ENCODE measurements at regions not wholly inside any gene's neighbourhood (a gene's known extent, or its start where the extent isn't known, plus 50 kb on each side); places are given as distances from the start of the nearest gene placed in this dataset.
A peak's percentile ranks its signal among the peaks of the same experiment; 100 is the strongest.

DNA sequence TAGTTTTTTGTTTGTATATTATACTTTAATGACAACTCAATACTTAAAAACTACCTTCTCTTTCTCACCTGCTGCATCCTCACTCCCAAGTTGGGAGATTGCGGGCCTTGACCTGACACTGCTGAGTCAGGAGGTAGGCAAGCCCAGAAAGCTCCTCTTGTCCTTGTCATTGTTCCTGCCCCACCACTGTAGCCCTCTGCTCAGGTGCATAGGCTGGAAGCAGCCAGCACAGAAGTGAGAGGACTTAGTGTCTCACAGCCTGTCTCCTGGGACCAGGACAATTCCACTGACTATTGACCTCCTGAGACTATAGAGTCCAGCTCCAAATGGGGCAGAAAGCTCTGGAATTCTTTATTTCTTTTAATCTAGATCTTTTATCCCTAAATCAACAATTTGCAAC is 123.5 kb upstream of the NDP start:
- DNase-seq (ENCODE audit: low read depth): no peak
- Histone ChIP-seq H3K4me3 (ENCODE audit: low read depth, low read length) (no peak overlapping the region), H3K36me3 (ENCODE audit: control insufficient read depth, insufficient read depth, low read length) (no peaks in the 10 kb centered on the region), H3K27me3 (ENCODE audit: control insufficient read depth, insufficient read depth, low read length) (no peaks in the 10 kb centered on the region)
- TF ChIP-seq, protein P1, sequence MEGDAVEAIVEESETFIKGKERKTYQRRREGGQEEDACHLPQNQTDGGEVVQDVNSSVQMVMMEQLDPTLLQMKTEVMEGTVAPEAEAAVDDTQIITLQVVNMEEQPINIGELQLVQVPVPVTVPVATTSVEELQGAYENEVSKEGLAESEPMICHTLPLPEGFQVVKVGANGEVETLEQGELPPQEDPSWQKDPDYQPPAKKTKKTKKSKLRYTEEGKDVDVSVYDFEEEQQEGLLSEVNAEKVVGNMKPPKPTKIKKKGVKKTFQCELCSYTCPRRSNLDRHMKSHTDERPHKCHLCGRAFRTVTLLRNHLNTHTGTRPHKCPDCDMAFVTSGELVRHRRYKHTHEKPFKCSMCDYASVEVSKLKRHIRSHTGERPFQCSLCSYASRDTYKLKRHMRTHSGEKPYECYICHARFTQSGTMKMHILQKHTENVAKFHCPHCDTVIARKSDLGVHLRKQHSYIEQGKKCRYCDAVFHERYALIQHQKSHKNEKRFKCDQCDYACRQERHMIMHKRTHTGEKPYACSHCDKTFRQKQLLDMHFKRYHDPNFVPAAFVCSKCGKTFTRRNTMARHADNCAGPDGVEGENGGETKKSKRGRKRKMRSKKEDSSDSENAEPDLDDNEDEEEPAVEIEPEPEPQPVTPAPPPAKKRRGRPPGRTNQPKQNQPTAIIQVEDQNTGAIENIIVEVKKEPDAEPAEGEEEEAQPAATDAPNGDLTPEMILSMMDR (IDR thresholded peaks at IDR 0.05; ENCODE audit: insufficient read depth, low read length, severe bottlenecking): no peak
- FAIRE-seq: no peak

DNA sequence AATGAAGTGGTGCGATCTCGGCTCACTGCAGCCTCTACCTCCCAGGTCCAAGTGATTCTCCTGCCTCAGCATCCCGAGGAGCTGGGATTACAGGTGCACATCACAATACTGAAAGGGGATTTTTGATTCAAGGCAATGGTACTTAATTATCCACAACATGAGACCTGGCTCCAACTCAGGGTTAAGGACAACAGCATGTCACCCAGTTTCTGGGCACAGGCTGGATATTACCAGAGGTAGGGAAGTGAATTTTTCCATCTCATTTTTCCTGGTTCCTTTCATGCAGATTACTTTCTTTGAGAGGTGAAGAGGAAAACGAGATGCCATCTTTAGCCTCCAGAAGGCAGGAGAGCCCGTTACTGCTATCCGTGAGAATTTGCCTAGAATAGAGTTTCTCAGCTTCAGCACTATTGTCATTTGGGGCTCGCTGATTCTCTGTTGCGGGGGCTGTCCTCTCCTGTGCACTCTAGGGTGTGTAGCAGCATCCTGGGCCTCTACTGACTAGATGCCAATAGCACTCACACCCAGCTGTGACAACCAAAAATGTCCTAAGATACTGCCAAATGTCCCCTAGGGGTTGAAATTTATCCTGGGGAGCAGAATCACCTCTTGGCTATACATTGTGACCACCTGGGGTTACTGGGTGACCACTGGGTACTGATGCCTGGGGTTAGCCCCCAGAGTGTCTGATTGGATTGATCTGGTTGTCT is 121.8 kb upstream of the NDP start:
- TF ChIP-seq, protein P1 (IDR thresholded peaks at IDR 0.05; ENCODE audit: insufficient read depth, low read length, severe bottlenecking): no peak
- Histone ChIP-seq H3K36me3 (ENCODE audit: control insufficient read depth, insufficient read depth, low read length) (no peaks in the 10 kb centered on the region), H3K4me3 (ENCODE audit: low read depth, low read length) (no peak overlapping the region), H3K27me3 (ENCODE audit: control insufficient read depth, insufficient read depth, low read length) (no peaks in the 10 kb centered on the region)
- FAIRE-seq: peak; percentile 40
- DNase-seq (ENCODE audit: low read depth): no peak

DNA sequence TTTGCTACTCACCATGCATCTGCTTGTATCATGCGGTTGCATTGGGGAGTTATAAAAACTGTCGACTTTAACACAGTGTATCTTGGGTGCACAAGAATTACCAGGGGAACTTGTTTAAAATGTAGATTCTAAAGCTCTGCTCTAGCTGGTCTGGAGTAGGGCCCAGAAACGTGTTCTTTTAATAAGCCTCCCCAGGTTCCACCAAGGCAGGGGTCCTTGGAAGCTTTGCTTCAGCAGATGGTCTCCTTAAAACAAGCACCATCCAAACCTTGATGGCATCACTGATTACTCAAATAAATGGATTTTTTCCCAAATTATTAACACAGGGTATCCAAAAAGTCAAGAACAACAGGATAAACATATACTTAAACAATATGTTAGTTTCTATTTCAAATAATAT is 120.2 kb upstream of the NDP start:
- DNase-seq (ENCODE audit: low read depth): no peak
- Histone ChIP-seq H3K4me3 (ENCODE audit: low read depth, low read length) (no peak overlapping the region), H3K27me3 (ENCODE audit: control insufficient read depth, insufficient read depth, low read length) (no peaks in the 10 kb centered on the region), H3K36me3 (ENCODE audit: control insufficient read depth, insufficient read depth, low read length) (no peaks in the 10 kb centered on the region)
- TF ChIP-seq, protein P1 (IDR thresholded peaks at IDR 0.05; ENCODE audit: insufficient read depth, low read length, severe bottlenecking): no peak
- no peak for FAIRE-seq

DNA sequence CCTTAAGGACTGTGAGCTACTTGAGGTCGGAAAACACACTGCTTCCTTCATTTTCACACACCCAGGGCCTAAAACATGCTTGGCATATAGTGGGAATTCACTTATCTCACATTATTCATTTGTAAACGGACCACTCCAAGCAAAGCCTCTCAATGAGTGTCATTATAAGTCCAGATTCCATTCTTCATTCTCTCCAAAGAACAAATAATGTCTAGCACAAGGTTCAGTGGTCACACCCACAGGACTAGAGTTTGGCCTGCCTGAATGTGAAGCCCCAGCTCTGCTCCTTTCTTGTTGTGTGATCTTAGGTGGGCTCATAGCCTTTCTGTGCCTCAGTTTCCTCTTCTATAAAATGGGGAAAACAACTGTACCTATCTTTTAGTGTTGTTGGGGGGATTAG is 119.6 kb upstream of the NDP start:
- no peaks in the 10 kb centered on the region for H3K36me3 ChIP-seq (ENCODE audit: control insufficient read depth, insufficient read depth, low read length)
- DNase-seq (ENCODE audit: low read depth) (no peak), FAIRE-seq (no peak)
- H3K4me3 ChIP-seq (ENCODE audit: low read depth, low read length): no peak overlapping the region
- no peaks in the 10 kb centered on the region for H3K27me3 ChIP-seq (ENCODE audit: control insufficient read depth, insufficient read depth, low read length)
- TF ChIP-seq, protein P1 (IDR thresholded peaks at IDR 0.05; ENCODE audit: insufficient read depth, low read length, severe bottlenecking): no peak

DNA sequence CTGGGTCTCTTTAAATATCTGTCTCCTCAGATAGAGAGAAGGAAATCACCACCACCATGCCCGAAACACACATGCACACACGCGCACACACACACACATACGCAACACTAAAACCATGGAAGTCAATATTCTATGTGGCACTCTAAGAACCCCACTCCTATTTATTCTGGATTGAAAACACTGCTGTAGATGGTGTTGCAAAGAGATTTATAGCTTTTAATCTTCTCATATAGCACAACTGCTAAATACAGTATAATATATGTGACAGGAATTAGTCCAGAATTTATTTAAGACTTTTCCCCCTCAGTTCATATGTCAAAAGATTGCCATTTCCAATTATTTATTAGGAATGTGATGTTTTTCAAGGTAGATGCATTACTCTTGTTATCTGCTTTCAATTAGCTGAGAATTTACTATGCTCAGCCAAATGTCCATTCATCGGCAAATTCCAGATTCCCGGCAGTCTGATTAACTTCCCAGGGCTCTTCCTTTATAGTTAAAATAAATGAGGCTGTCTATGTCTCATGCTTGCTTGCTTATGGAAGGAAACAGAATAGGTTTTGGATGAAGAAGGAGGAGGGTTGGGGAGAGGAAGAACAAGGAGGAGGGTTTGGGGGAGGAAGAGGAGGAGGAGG is 115.4 kb upstream of the NDP start:
- TF ChIP-seq, protein P1 (IDR thresholded peaks at IDR 0.05; ENCODE audit: insufficient read depth, low read length, severe bottlenecking): no peak
- DNase-seq (ENCODE audit: low read depth) (no peak), FAIRE-seq (no peak)
- H3K36me3 ChIP-seq (ENCODE audit: control insufficient read depth, insufficient read depth, low read length): no peaks in the 10 kb centered on the region
- H3K4me3 ChIP-seq (ENCODE audit: low read depth, low read length): no peak overlapping the region
- no peaks in the 10 kb centered on the region for H3K27me3 ChIP-seq (ENCODE audit: control insufficient read depth, insufficient read depth, low read length)
